Ovary (tissue), 3 donors: ENCODE measurements at regions not wholly inside any gene's neighbourhood (a gene's known extent, or its start where the extent isn't known, plus 50 kb on each side); places are given as distances from the start of the nearest gene placed in this dataset.

Experiments used
- CTCF ChIP-seq, 3 donors: fragments of 450-650 bp in 2 of 3; fragments of 200-600 bp in 1 of 3; IDR thresholded peaks; one replicate each; pipeline versions ENCODE4 v1.5.1 to v1.8.0; 2016 to 2022; ENCODE audit warnings: antibody characterized with exemption in 3 of 3, mild to moderate bottlenecking in 1 of 3
- EP300 ChIP-seq: sonication (generic); formaldehyde crosslinking; IDR thresholded peaks from one replicate; pipeline ENCODE4 v1.6.1; 2017; ENCODE audit warnings: antibody characterized with exemption
- POLR2A ChIP-seq: fragments of 450-650 bp; IDR thresholded peaks from one replicate; pipeline ENCODE4 v1.6.1; 2017; ENCODE audit warnings: antibody characterized with exemption, mild to moderate bottlenecking, moderate library complexity
- donor health status: DM: no; HTN: no; CAD: no.

GRCh38 chr1:166703141-166703540 is 136.1 kb upstream of the POGK start:
- no peak for TF ChIP-seq POLR2A
- TF ChIP-seq CTCF (IDR thresholded peaks at IDR 0.05) = no peak
- no peak for TF ChIP-seq EP300
